ENCODE measurements at regions not wholly inside any gene's neighbourhood (a gene's known extent, or its start where the extent isn't known, plus 50 kb on each side); places are given as distances from the start of the nearest gene placed in this dataset.
A peak's percentile ranks its signal among the peaks of the same experiment; 100 is the strongest.

GRCh38 chr3:182465301-182466185 is 327.8 kb upstream of the ATP11B start:
- 85 to 92% methylated on average over 3 of the region's 3 CpGs for WGBS, 2 donors
- Histone ChIP-seq H3K27me3 (ENCODE audit: control insufficient read depth in 3 of 3, insufficient read depth in 3 of 3, low read length in 2 of 3) (no peaks in the 10 kb centered on the region), H3K4me1 (ENCODE audit: control insufficient read depth in 5 of 5, insufficient read depth in 5 of 5, low read length in 5 of 5) (peaks cover 0 to 7% (median 0%) of the 10 kb centered on the region in 5 donors), H3K36me3 (ENCODE audit: control insufficient read depth in 4 of 4, insufficient read depth in 4 of 4, low read length in 4 of 4) (no peaks in the 10 kb centered on the region), H3K4me3 (no peak overlapping the region), H3K9ac (ENCODE audit: insufficient read depth in 1 of 2, low read length in 2 of 2) (no peak overlapping the region), H3K27ac (ENCODE audit: low read depth in 1 of 2, low read length in 1 of 2) (no peak overlapping the region), H3K9me3 (ENCODE audit: control insufficient read depth in 4 of 4, insufficient read depth in 3 of 4, low read length in 3 of 4) (peaks cover 0 to 6% (median 2%) of the 10 kb centered on the region in 4 donors)
- DNase-seq (no peak), ATAC-seq (ENCODE audit: insufficient read depth, low FRiP score) (no peak)
- TF ChIP-seq CTCF (IDR thresholded peaks at IDR 0.05; ENCODE audit: control extremely low read depth, extremely low read depth): no peak

- Histone ChIP-seq H3K27me3 (ENCODE audit: control insufficient read depth in 3 of 3, insufficient read depth in 3 of 3, low read length in 2 of 3) (no peaks in the 10 kb centered on the region), H3K36me3 (ENCODE audit: control insufficient read depth in 4 of 4, insufficient read depth in 4 of 4, low read length in 4 of 4) (no peaks in the 10 kb centered on the region), H3K9me3 (ENCODE audit: control insufficient read depth in 4 of 4, insufficient read depth in 3 of 4, low read length in 3 of 4) (no peaks in the 10 kb centered on the region), H3K4me3 (no peak overlapping the region), H3K4me1 (ENCODE audit: control insufficient read depth in 5 of 5, insufficient read depth in 5 of 5, low read length in 5 of 5) (peaks cover 0 to 7% (median 0%) of the 10 kb centered on the region in 5 donors), H3K27ac (ENCODE audit: low read depth in 1 of 2, low read length in 1 of 2) (no peak overlapping the region), H3K9ac (ENCODE audit: insufficient read depth in 1 of 2, low read length in 2 of 2) (no peak overlapping the region)
- WGBS, 2 donors: 85 to 96% methylated on average over 2 of the region's 2 CpGs
- DNase-seq: peak in 2 of 3 donors; percentile 46 to 56
- no peak for TF ChIP-seq CTCF (IDR thresholded peaks at IDR 0.05; ENCODE audit: control extremely low read depth, extremely low read depth)
- no peak for ATAC-seq (ENCODE audit: insufficient read depth, low FRiP score)
These were observed 324.2 kb upstream of the ATP11B start for GRCh38 chr3:182469086-182469485.

- no peaks in the 10 kb centered on the region for H3K36me3 ChIP-seq (ENCODE audit: control insufficient read depth in 4 of 4, insufficient read depth in 4 of 4, low read length in 4 of 4)
- H3K4me3 ChIP-seq: no peak overlapping the region
- no peak for TF ChIP-seq CTCF (IDR thresholded peaks at IDR 0.05; ENCODE audit: control extremely low read depth, extremely low read depth)
- no peak overlapping the region for H3K9ac ChIP-seq (ENCODE audit: insufficient read depth in 1 of 2, low read length in 2 of 2)
- H3K27me3 ChIP-seq (ENCODE audit: control insufficient read depth in 3 of 3, insufficient read depth in 3 of 3, low read length in 2 of 3): no peaks in the 10 kb centered on the region
- H3K9me3 ChIP-seq (ENCODE audit: control insufficient read depth in 4 of 4, insufficient read depth in 3 of 4, low read length in 3 of 4): no peaks in the 10 kb centered on the region
- ATAC-seq (ENCODE audit: insufficient read depth, low FRiP score) (no peak), DNase-seq (no peak)
- H3K27ac ChIP-seq (ENCODE audit: low read depth in 1 of 2, low read length in 1 of 2): no peak overlapping the region
- peaks cover 0 to 7% (median 0%) of the 10 kb centered on the region in 5 donors for H3K4me1 ChIP-seq (ENCODE audit: control insufficient read depth in 5 of 5, insufficient read depth in 5 of 5, low read length in 5 of 5)
- WGBS, 2 donors: 85 to 88% methylated on average over 1 of the region's 1 CpG
These were observed 323.1 kb upstream of the ATP11B start for GRCh38 chr3:182470187-182470586.
